COR-L47 (cell line): ENCODE measurements at regions not wholly inside any gene's neighbourhood (a gene's known extent, or its start where the extent isn't known, plus 50 kb on each side); places are given as distances from the start of the nearest gene placed in this dataset.

Experiments
- DNase-seq: peaks from one replicate; lab custom pipeline; 2025; lab: John Stamatoyannopoulos, UW

DNA sequence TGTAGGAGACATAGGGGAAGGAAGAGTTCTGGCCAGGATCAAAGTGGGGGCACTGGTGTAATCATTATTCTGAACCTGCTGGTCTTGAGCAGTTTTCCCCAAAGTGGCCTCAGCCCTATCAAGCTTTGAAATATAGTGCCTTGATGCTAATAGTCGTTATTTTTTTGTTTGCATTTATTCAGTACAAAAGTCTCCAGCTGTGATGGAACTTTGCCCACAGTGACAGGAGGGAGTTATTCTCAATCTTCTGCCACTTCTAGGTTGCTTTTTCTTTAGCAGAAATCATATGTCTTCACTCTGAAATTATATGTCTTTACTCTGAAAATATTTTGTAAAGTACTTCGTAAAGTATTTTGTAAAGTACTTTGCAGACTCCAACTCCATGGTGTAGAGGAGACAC lies 93.1 kb downstream of the FAT3 start:
- no peak for DNase-seq

DNA sequence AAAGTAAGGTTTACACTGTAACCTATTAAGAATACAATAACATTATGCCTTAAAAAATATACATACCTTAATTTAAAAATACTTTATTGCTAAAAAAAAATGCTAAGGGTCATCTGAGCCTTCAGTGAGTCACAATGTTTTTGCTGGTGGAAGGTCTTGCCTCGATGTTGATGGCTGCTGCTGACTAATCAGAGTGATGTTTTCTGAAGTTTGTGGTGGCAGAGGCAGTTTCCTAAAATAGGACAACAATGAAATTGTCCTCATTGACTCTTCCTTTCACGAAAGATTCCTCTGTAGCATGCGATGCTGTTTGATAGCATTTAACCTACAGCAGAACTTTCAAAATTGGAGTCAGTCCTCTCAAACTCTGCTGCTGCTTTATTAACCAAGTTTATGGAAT lies 97.6 kb downstream of the FAT3 start:
- no peak for DNase-seq

DNA sequence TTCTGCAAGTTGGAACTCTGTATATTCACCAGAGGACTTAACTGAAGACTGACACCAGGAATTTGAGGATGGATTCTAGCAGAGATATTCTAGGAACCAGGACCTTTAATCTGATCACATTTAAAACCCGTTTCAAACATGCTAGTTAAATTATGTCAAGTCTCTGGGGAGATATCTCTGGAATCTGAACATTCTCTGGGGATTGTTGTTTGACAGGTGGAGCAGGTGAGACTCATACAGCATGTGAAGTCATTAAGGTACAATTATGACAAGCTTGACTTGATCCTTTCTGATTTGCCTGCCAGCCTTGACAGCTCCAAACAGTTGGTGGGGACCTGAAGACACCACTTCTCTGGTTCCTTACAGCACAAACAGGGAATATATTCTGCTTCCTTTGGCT lies 100.3 kb downstream of the FAT3 start:
- DNase-seq, result no peak

GRCh38 chr11:92325416-92325815 lies 100.8 kb downstream of the FAT3 start:
- no peak for DNase-seq

- DNase-seq, result no peak
Observed at GRCh38 chr11:92329137-92329536, 104.5 kb downstream of the FAT3 start.

GRCh38 chr11:92329646-92330045 lies 105.0 kb downstream of the FAT3 start:
- no peak for DNase-seq

DNA sequence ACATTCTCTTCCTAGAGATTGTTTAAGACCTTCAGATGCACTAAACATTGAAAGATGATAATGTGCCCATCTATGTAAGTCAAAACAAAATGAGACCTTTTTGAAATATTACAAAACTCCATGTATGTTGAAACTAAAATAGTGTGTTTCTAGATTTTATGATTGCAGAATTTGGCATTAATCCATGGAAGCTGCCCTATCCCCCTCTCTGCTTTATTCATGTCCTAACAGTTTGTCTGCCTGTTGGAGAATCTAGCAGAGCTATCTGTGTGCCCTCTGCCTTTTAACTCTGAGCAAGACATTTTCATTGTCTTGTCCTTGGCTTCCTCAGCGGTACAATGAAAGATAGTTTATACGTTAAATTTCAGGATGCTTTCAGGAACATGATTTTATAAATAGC lies 105.5 kb downstream of the FAT3 start:
- DNase-seq, result no peak

GRCh38 chr11:92332986-92333385 lies 108.4 kb downstream of the FAT3 start:
- DNase-seq, result no peak

DNA sequence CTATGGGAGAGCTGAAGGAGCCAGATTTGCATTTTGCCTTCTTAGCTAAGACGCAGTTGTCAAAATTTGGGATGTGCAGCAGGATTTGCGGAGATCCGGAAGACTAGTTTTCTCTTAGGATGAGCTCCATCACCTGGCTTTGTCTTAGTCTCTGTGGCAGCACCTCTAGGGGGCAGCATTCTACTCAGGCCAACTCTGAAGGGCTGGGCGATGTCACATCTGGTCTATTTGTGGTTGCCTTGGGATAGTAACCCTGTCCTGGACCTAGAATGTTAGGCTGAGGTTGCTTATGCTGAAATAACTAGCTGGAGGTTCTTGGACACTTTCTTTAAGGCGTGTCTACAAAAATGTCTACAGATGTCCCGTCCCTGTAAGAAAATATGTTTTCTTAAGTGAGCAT lies 116.2 kb downstream of the FAT3 start:
- DNase-seq, result no peak

GRCh38 chr11:92342034-92342720 lies 117.6 kb downstream of the FAT3 start:
- DNase-seq, result no peak

GRCh38 chr11:92342886-92343285 lies 118.3 kb downstream of the FAT3 start:
- no peak for DNase-seq

GRCh38 chr11:92346220-92346619 lies 121.6 kb downstream of the FAT3 start:
- no peak for DNase-seq

- no peak for DNase-seq
Observed at GRCh38 chr11:92347454-92347853, 122.8 kb downstream of the FAT3 start.

GRCh38 chr11:92349486-92350156 lies 125.0 kb downstream of the FAT3 start:
- no peak for DNase-seq

DNA sequence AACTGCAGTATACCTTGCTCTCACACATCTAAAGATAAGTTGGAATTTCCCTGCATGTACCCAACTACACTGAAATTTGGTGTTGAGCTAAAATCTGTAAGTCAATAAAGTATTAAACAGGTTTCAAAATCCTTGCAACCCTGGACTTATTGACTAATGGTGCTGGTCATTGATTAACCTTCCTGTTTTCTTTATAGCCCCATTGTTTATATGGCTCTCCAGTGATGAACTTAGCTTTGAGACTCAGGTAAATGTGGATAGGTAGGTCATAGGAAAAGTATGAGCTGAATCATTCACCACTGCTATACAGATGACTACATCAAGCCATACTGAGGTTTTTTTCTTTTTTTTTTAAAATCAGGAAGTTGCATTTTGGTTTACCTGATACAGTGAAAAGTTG lies 132.7 kb downstream of the FAT3 start:
- DNase-seq, result no peak

- no peak for DNase-seq
Observed at GRCh38 chr11:92357841-92358240, 133.2 kb downstream of the FAT3 start.

GRCh38 chr11:92361551-92361950 lies 136.9 kb downstream of the FAT3 start:
- no peak for DNase-seq

- no peak for DNase-seq
Observed at GRCh38 chr11:92362989-92363388, 138.4 kb downstream of the FAT3 start.

GRCh38 chr11:92364177-92364576 lies 139.6 kb downstream of the FAT3 start:
- DNase-seq, result no peak

DNA sequence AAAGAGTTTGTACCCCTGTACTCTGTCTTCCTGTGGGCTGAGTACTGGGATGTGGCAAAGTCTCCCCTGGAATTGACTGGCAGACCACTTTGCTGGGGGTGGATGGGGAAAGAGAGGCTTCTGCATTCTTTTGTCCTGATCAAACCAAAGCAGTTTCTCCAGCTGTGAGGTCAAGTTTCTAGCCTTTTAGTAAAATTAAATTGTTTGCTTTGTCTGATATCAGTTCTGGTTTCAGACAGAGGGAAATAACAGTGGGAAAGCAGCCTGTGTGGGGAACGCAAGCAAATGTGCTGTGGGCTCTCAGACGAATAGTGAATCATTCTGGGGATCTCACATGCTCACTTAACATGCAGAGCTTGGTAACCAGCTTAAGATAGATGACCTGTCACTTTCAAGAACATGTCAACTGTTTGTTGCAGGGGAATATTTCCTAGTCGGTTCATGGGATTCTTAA lies 151.6 kb downstream of the FAT3 start:
- DNase-seq, result no peak

- no peak for DNase-seq
Observed at GRCh38 chr11:92376680-92377079, 152.1 kb downstream of the FAT3 start.

DNA sequence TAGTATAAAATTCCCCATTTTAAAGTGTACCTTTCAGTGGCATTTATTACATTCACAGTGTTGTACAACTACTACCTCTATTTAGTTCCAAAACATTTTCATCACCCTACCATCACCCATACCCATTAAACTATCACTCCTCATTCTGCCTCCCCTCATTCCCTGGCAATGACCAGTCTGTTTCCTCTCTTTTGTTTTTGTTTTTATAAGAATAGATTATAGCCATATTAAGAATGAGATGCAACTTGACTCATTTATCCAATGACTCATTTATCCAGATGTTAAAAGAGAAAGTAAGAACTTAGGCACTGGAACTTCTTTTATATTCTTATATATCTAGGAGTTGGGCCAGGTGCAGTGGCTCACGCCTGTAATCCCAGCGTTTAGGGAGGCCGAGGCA lies 156.3 kb downstream of the FAT3 start:
- DNase-seq, result no peak

- DNase-seq, result no peak
Observed at GRCh38 chr11:92382311-92382710, 157.7 kb downstream of the FAT3 start.

DNA sequence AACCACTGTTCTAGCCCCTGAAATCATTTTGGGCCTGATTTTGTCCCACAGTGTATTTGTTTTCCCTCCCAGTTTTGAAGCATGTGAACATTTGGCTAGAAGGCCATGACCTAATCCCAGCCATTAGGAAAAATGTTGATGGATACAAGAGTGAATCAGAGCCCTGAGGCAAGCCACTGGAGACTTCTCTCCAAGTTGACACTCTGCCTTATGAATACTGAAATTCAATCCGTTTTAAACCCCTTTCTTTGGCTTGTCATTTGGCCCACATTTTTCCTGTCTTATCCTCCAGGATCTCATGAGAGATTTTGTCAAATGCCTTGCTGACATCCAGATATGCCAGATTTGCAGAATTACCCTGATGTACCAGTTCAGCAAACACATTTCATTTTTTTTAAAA lies 158.8 kb downstream of the FAT3 start:
- DNase-seq, result no peak
